SK-N-SH treated with all-trans-retinoic acid at 6 μM for 48 hours (cell line): ENCODE measurements at regions not wholly inside any gene's neighbourhood (a gene's known extent, or its start where the extent isn't known, plus 50 kb on each side); places are given as distances from the start of the nearest gene placed in this dataset.

Experiments
- ATAC-seq: fragments of 200-7000 bp; cut with Tn5 transposase; 3 replicates; pipeline ENCODE4 v1.9.1; 2020; ENCODE audit warnings: mild to moderate bottlenecking, moderate library complexity
- ARNTL ChIP-seq: fragments of 450-650 bp; formaldehyde crosslinking; IDR thresholded peaks from 2 replicates; pipeline ENCODE4 v1.5.0; 2020; ENCODE audit warnings: low read depth, mild to moderate bottlenecking, moderate library complexity, borderline replicate concordance
- BACH2 ChIP-seq: fragments of 250-450 bp; sonication (Bioruptor Pico); IDR thresholded peaks from 2 replicates; pipeline ENCODE4 v1.9.0; 2021; ENCODE audit warnings: mild to moderate bottlenecking, borderline replicate concordance
- CSDC2 ChIP-seq: fragments of 250-450 bp; sonication (Bioruptor Pico); IDR thresholded peaks from 2 replicates; pipeline ENCODE4 v1.5.0; 2020; ENCODE audit warnings: mild to moderate bottlenecking, moderate library complexity
- ESRRG ChIP-seq: fragments of 250-450 bp; sonication (Bioruptor Pico); IDR thresholded peaks from 2 replicates; pipeline ENCODE4 v1.6.1; 2021; ENCODE audit warnings: mild to moderate bottlenecking
- GLIS3 ChIP-seq: fragments of 250-450 bp; sonication (Bioruptor Pico); IDR thresholded peaks from 2 replicates; pipeline ENCODE4 v1.5.0; 2020; ENCODE audit warnings: mild to moderate bottlenecking, moderate library complexity
- OSR1 ChIP-seq: fragments of 250-450 bp; sonication (Bioruptor Pico); IDR thresholded peaks from 2 replicates; pipeline ENCODE4 v1.8.0; 2022; ENCODE audit warnings: moderate library complexity, mild to moderate bottlenecking, inconsistent platforms
- PPARA ChIP-seq: fragments of 250-450 bp; sonication (Bioruptor Pico); IDR thresholded peaks from 2 replicates; pipeline ENCODE4 v1.5.0; 2020; ENCODE audit warnings: mild to moderate bottlenecking, borderline replicate concordance
- SNAI2 ChIP-seq: fragments of 250-450 bp; sonication (Bioruptor Pico); IDR thresholded peaks from 2 replicates; pipeline ENCODE4 v1.5.0; 2020; ENCODE audit warnings: mild to moderate bottlenecking, moderate library complexity
- TCF4 ChIP-seq: fragments of 250-450 bp; sonication (Bioruptor Pico); IDR thresholded peaks from 2 replicates; pipeline ENCODE4 v1.8.0; 2021; ENCODE audit warnings: mild to moderate bottlenecking, moderate library complexity, borderline replicate concordance
- TOX ChIP-seq: fragments of 250-450 bp; sonication (Bioruptor Pico); IDR thresholded peaks from 2 replicates; pipeline ENCODE4 v1.8.0; 2021; ENCODE audit warnings: mild to moderate bottlenecking, moderate library complexity, borderline replicate concordance
- ZC3H10 ChIP-seq: fragments of 250-450 bp; sonication (Bioruptor Pico); IDR thresholded peaks from 2 replicates; pipeline ENCODE4 v1.5.1; 2021; ENCODE audit warnings: mild to moderate bottlenecking, moderate library complexity
- ZFP3 ChIP-seq: fragments of 250-450 bp; sonication (Bioruptor Pico); IDR thresholded peaks from 2 replicates; pipeline ENCODE4 v1.5.0; 2020; ENCODE audit warnings: mild to moderate bottlenecking, moderate library complexity
- ZFP30 ChIP-seq: fragments of 450-650 bp; formaldehyde crosslinking; IDR thresholded peaks from 2 replicates; pipeline ENCODE4 v1.5.0; 2022; ENCODE audit warnings: mild to moderate bottlenecking, moderate library complexity
- ZNF565 ChIP-seq: fragments of 450-650 bp; formaldehyde crosslinking; conservative IDR thresholded peaks from 2 replicates; pipeline ENCODE4 v1.5.0; 2020; ENCODE audit warnings: low read depth, mild to moderate bottlenecking, moderate library complexity
- ZNF70 ChIP-seq: fragments of 450-650 bp; formaldehyde crosslinking; IDR thresholded peaks from 2 replicates; pipeline ENCODE4 v1.5.0; 2020; ENCODE audit warnings: mild to moderate bottlenecking, moderate library complexity
- ZNF8 ChIP-seq: fragments of 450-650 bp; formaldehyde crosslinking; IDR thresholded peaks from 2 replicates; pipeline ENCODE4 v1.5.0; 2020; ENCODE audit warnings: mild to moderate bottlenecking, moderate library complexity
- TF ChIP-seq, protein P1 (sequence below): fragments of 250-450 bp; sonication (Bioruptor Pico); IDR thresholded peaks from 2 replicates; pipeline ENCODE4 v1.5.1; 2021; ENCODE audit warnings: mild to moderate bottlenecking, moderate library complexity
- TF ChIP-seq, protein P2 (sequence below): fragments of 250-450 bp; sonication (Bioruptor Pico); IDR thresholded peaks from 2 replicates; pipeline ENCODE4 v1.5.1; 2020; ENCODE audit warnings: low read depth, mild to moderate bottlenecking, moderate library complexity
- TF ChIP-seq, protein P3 (sequence below): fragments of 250-450 bp; sonication (Bioruptor Pico); IDR thresholded peaks from 2 replicates; pipeline ENCODE4 v1.5.0; 2020; ENCODE audit warnings: mild to moderate bottlenecking, moderate library complexity
- TF ChIP-seq, protein P4 (sequence below): fragments of 250-450 bp; sonication (Bioruptor Pico); IDR thresholded peaks from 2 replicates; pipeline ENCODE4 v1.8.0; 2021; ENCODE audit warnings: low read depth, mild to moderate bottlenecking, moderate library complexity, borderline replicate concordance

DNA sequence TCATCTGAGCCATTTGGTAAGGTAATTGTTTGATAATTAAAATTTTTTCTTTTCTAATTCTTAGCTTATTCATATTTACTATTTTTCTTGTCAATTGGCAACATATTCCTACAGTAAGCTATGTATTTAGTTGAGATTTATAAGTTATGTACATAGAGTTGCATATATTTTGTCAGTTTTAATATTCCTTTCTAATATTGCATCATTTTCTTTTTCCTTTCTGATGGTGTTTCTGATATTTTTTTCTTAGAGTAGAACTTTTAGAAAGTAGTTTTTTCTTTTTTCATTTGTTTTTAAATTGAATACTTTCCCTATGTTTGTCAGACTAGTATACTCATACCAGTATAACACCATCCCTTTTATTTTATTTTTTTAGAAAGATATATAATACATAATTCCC is 131.3 kb downstream of the TTC6 start:
- ATAC-seq: no peak
- TF ChIP-seq ZFP3 (CRISPR knock-in tag): no peak
- no peak for TF ChIP-seq ZC3H10 (CRISPR knock-in tag)
- TF ChIP-seq TCF4 (CRISPR knock-in tag): no peak
- no peak for TF ChIP-seq CSDC2 (CRISPR knock-in tag)
- no peak for TF ChIP-seq ZNF70 (CRISPR knock-in tag)
- no peak for TF ChIP-seq ESRRG (CRISPR knock-in tag)
- no peak for TF ChIP-seq ZNF565 (CRISPR knock-in tag)
- TF ChIP-seq, protein P1, sequence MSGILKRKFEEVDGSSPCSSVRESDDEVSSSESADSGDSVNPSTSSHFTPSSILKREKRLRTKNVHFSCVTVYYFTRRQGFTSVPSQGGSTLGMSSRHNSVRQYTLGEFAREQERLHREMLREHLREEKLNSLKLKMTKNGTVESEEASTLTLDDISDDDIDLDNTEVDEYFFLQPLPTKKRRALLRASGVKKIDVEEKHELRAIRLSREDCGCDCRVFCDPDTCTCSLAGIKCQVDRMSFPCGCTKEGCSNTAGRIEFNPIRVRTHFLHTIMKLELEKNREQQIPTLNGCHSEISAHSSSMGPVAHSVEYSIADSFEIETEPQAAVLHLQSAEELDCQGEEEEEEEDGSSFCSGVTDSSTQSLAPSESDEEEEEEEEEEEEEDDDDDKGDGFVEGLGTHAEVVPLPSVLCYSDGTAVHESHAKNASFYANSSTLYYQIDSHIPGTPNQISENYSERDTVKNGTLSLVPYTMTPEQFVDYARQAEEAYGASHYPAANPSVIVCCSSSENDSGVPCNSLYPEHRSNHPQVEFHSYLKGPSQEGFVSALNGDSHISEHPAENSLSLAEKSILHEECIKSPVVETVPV (CRISPR knock-in tag): no peak
- no peak for TF ChIP-seq TOX
- TF ChIP-seq, protein P2, sequence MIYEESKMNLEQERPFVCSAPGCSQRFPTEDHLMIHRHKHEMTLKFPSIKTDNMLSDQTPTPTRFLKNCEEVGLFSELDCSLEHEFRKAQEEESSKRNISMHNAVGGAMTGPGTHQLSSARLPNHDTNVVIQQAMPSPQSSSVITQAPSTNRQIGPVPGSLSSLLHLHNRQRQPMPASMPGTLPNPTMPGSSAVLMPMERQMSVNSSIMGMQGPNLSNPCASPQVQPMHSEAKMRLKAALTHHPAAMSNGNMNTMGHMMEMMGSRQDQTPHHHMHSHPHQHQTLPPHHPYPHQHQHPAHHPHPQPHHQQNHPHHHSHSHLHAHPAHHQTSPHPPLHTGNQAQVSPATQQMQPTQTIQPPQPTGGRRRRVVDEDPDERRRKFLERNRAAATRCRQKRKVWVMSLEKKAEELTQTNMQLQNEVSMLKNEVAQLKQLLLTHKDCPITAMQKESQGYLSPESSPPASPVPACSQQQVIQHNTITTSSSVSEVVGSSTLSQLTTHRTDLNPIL: no peak
- TF ChIP-seq, protein P3, sequence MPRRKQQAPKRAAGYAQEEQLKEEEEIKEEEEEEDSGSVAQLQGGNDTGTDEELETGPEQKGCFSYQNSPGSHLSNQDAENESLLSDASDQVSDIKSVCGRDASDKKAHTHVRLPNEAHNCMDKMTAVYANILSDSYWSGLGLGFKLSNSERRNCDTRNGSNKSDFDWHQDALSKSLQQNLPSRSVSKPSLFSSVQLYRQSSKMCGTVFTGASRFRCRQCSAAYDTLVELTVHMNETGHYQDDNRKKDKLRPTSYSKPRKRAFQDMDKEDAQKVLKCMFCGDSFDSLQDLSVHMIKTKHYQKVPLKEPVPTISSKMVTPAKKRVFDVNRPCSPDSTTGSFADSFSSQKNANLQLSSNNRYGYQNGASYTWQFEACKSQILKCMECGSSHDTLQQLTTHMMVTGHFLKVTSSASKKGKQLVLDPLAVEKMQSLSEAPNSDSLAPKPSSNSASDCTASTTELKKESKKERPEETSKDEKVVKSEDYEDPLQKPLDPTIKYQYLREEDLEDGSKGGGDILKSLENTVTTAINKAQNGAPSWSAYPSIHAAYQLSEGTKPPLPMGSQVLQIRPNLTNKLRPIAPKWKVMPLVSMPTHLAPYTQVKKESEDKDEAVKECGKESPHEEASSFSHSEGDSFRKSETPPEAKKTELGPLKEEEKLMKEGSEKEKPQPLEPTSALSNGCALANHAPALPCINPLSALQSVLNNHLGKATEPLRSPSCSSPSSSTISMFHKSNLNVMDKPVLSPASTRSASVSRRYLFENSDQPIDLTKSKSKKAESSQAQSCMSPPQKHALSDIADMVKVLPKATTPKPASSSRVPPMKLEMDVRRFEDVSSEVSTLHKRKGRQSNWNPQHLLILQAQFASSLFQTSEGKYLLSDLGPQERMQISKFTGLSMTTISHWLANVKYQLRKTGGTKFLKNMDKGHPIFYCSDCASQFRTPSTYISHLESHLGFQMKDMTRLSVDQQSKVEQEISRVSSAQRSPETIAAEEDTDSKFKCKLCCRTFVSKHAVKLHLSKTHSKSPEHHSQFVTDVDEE (CRISPR knock-in tag): no peak
- TF ChIP-seq, all 23 proteins: peak for 0

DNA sequence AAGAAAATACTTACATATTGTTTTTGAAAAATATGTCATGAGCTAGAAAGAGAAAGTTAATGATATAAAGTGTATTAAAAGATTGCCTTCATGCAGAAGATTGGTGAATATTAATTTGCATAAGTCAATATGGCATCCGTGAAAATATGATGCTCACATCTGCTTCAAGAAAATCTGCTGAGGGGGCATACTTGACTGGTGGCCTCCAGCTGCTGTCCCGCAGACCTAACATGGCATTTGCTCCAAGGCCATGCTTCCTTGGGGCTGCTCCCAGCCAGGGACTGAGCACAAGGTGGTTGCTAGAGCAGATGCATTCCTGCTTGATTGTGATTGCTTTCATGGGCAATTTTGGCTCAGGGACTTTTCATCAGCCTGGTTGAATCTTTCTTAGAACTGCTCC is 133.8 kb downstream of the TTC6 start:
- no peak for ATAC-seq
- TF ChIP-seq ZC3H10 (CRISPR knock-in tag) (no peak), CSDC2 (CRISPR knock-in tag) (no peak), PPARA (CRISPR knock-in tag) (no peak), BACH2 (CRISPR knock-in tag) (no peak), OSR1 (CRISPR knock-in tag) (no peak), GLIS3 (CRISPR knock-in tag) (no peak), TCF4 (CRISPR knock-in tag) (no peak)
- TF ChIP-seq, protein P2: no peak
- TF ChIP-seq, protein P3 (CRISPR knock-in tag): no peak
- TF ChIP-seq, protein P4, sequence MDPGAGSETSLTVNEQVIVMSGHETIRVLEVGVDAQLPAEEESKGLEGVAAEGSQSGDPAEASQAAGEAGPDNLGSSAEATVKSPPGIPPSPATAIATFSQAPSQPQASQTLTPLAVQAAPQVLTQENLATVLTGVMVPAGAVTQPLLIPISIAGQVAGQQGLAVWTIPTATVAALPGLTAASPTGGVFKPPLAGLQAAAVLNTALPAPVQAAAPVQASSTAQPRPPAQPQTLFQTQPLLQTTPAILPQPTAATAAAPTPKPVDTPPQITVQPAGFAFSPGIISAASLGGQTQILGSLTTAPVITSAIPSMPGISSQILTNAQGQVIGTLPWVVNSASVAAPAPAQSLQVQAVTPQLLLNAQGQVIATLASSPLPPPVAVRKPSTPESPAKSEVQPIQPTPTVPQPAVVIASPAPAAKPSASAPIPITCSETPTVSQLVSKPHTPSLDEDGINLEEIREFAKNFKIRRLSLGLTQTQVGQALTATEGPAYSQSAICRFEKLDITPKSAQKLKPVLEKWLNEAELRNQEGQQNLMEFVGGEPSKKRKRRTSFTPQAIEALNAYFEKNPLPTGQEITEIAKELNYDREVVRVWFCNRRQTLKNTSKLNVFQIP (CRISPR knock-in tag): no peak
- TF ChIP-seq, all 23 proteins: peak for 0

DNA sequence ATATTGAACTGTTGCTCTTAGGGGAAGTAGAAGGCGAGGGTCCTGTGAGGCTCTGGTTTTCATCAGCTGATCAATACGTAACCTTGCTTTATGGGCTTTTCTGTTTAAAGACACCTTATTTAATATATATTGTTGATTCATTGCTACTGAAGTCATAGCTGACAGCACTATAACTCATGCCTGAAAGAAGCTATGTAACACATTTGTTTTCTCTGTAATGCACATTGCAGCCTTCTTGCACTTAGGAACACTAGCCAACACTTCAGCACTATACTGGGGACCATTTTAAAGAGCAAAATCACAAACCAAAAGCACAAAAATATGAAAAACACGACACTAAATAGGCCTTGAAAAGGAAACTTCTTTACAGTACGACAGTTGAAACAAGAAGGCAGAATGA is 135.7 kb downstream of the TTC6 start:
- no peak for ATAC-seq
- TF ChIP-seq ESRRG (CRISPR knock-in tag): no peak
- TF ChIP-seq ARNTL (CRISPR knock-in tag): no peak
- no peak for TF ChIP-seq ZNF8 (CRISPR knock-in tag)
- no peak for TF ChIP-seq ZFP30 (CRISPR knock-in tag)
- TF ChIP-seq ZC3H10 (CRISPR knock-in tag): no peak
- TF ChIP-seq CSDC2 (CRISPR knock-in tag): no peak
- TF ChIP-seq, protein P3 (CRISPR knock-in tag): no peak
- TF ChIP-seq TOX: no peak
- TF ChIP-seq, protein P4 (CRISPR knock-in tag): no peak
- no peak for TF ChIP-seq ZFP3 (CRISPR knock-in tag)
- TF ChIP-seq SNAI2 (CRISPR knock-in tag): no peak
- no peak for TF ChIP-seq BACH2 (CRISPR knock-in tag)
- no peak for TF ChIP-seq TCF4 (CRISPR knock-in tag)
- no peak for TF ChIP-seq ZNF565 (CRISPR knock-in tag)
